ENCODE measurements at regions not wholly inside any gene's neighbourhood (a gene's known extent, or its start where the extent isn't known, plus 50 kb on each side); places are given as distances from the start of the nearest gene placed in this dataset.

- Histone ChIP-seq H3K27me3 (ENCODE audit: control insufficient read depth, insufficient read depth, low read length) (no peaks in the 10 kb centered on the region), H3K4me3 (ENCODE audit: low read depth in 2 of 2, low read length in 2 of 2) (no peak overlapping the region), H3K4me1 (ENCODE audit: control insufficient read depth, insufficient read depth, low read length) (no peaks in the 10 kb centered on the region), H3K36me3 (ENCODE audit: control insufficient read depth, insufficient read depth, low read length) (no peaks in the 10 kb centered on the region), H3K9me3 (ENCODE audit: control insufficient read depth, insufficient read depth, low read depth, low read length) (peaks cover 10% of the 10 kb centered on the region; the same call in 1 of the 2 replicates), H3K27ac (ENCODE audit: low read length) (no peak overlapping the region)
- ChIA-PET POLR2A (no interaction called here), CTCF (no interaction called here)
- TF ChIP-seq CTCF (IDR thresholded peaks at IDR 0.05) (no peak), TCF7L2 (IDR thresholded peaks at IDR 0.05; ENCODE audit: low read depth, low read length) (no peak), SIN3A (IDR thresholded peaks at IDR 0.05; ENCODE audit: borderline replicate concordance, insufficient read depth, low read depth, low read length) (no peak), REST (IDR thresholded peaks at IDR 0.05; ENCODE audit: insufficient read depth in 1 of 2, low read depth in 2 of 2, low read length in 1 of 2) (no peak), POLR2AphosphoS5 (IDR thresholded peaks at IDR 0.05; ENCODE audit: low read depth, low read length) (no peak)
- BruUV-seq (replicated peaks): no TSS peak
- in situ Hi-C loops (cut with HindIII; ENCODE audit: low pct_unique_long_range_greater_than_20kb, low sequenced_read_pairs) (no loop called here), intact Hi-C loops (cut with micrococcal nuclease; ENCODE audit: unreplicated experiment) (no loop called here)
- DNase-seq (ENCODE audit: low read depth, low spot score) (no peak), ATAC-seq (no peak)
Measured at GRCh38 chr7:42662862-42663261, 249.0 kb downstream of the C7orf25 start.

GRCh38 chr7:42661312-42661711 is 250.6 kb downstream of the C7orf25 start:
- H3K27ac ChIP-seq (ENCODE audit: low read length): no peak overlapping the region
- DNase-seq (ENCODE audit: low read depth, low spot score) (peak; percentile 18), ATAC-seq (no peak)
- no peak overlapping the region for H3K4me3 ChIP-seq (ENCODE audit: low read depth in 2 of 2, low read length in 2 of 2)
- no peaks in the 10 kb centered on the region for H3K4me1 ChIP-seq (ENCODE audit: control insufficient read depth, insufficient read depth, low read length)
- intact Hi-C loops (cut with micrococcal nuclease; ENCODE audit: unreplicated experiment) (no loop called here), in situ Hi-C loops (cut with HindIII; ENCODE audit: low pct_unique_long_range_greater_than_20kb, low sequenced_read_pairs) (no loop called here)
- no peaks in the 10 kb centered on the region for H3K36me3 ChIP-seq (ENCODE audit: control insufficient read depth, insufficient read depth, low read length)
- POLR2A ChIA-PET: no interaction called here
- CTCF ChIA-PET: no interaction called here
- H3K9me3 ChIP-seq (ENCODE audit: control insufficient read depth, insufficient read depth, low read depth, low read length): peaks cover 3% of the 10 kb centered on the region; the same call in 1 of the 2 replicates
- no TSS peak for BruUV-seq (replicated peaks)
- H3K27me3 ChIP-seq (ENCODE audit: control insufficient read depth, insufficient read depth, low read length): no peaks in the 10 kb centered on the region
- no peak for TF ChIP-seq CTCF (IDR thresholded peaks at IDR 0.05)
- no peak for TF ChIP-seq TCF7L2 (IDR thresholded peaks at IDR 0.05; ENCODE audit: low read depth, low read length)
- TF ChIP-seq SIN3A (IDR thresholded peaks at IDR 0.05; ENCODE audit: borderline replicate concordance, insufficient read depth, low read depth, low read length): no peak
- no peak for TF ChIP-seq REST (IDR thresholded peaks at IDR 0.05; ENCODE audit: insufficient read depth in 1 of 2, low read depth in 2 of 2, low read length in 1 of 2)
- no peak for TF ChIP-seq POLR2AphosphoS5 (IDR thresholded peaks at IDR 0.05; ENCODE audit: low read depth, low read length)
